ENCODE measurements at regions not wholly inside any gene's neighbourhood (a gene's known extent, or its start where the extent isn't known, plus 50 kb on each side); places are given as distances from the start of the nearest gene placed in this dataset.

- TF ChIP-seq POLR2A (IDR thresholded peaks at IDR 0.05; ENCODE audit: low read length): no peak
- no peak for TF ChIP-seq GATA1 (IDR thresholded peaks at IDR 0.05; ENCODE audit: low read depth, low read length)
- DNase-seq: no peak
Measured at GRCh38 chr6:112799889-112800288, 452.8 kb downstream of the RFPL4B start.

- no peak for TF ChIP-seq GATA1 (IDR thresholded peaks at IDR 0.05; ENCODE audit: low read depth, low read length)
- no peak for TF ChIP-seq POLR2A (IDR thresholded peaks at IDR 0.05; ENCODE audit: low read length)
- no peak for DNase-seq
Measured at GRCh38 chr6:112800439-112800838, 453.3 kb downstream of the RFPL4B start.

- TF ChIP-seq POLR2A (IDR thresholded peaks at IDR 0.05; ENCODE audit: low read length): no peak
- no peak for TF ChIP-seq GATA1 (IDR thresholded peaks at IDR 0.05; ENCODE audit: low read depth, low read length)
- no peak for DNase-seq
Measured at GRCh38 chr6:112800916-112801315, 453.8 kb downstream of the RFPL4B start.

GRCh38 chr6:112801468-112802080, 454.4 kb downstream of the RFPL4B start:
- DNase-seq: no peak
- no peak for TF ChIP-seq GATA1 (IDR thresholded peaks at IDR 0.05; ENCODE audit: low read depth, low read length)
- TF ChIP-seq POLR2A (IDR thresholded peaks at IDR 0.05; ENCODE audit: low read length): no peak

GRCh38 chr6:112802144-112802543, 455.0 kb downstream of the RFPL4B start:
- TF ChIP-seq POLR2A (IDR thresholded peaks at IDR 0.05; ENCODE audit: low read length): no peak
- no peak for TF ChIP-seq GATA1 (IDR thresholded peaks at IDR 0.05; ENCODE audit: low read depth, low read length)
- no peak for DNase-seq

GRCh38 chr6:112804638-112805330, 457.7 kb downstream of the RFPL4B start:
- no peak for TF ChIP-seq POLR2A (IDR thresholded peaks at IDR 0.05; ENCODE audit: low read length)
- no peak for TF ChIP-seq GATA1 (IDR thresholded peaks at IDR 0.05; ENCODE audit: low read depth, low read length)

GRCh38 chr6:112806163-112806865, 459.2 kb downstream of the RFPL4B start:
- DNase-seq: no peak
- TF ChIP-seq POLR2A (IDR thresholded peaks at IDR 0.05; ENCODE audit: low read length): no peak
- TF ChIP-seq GATA1 (IDR thresholded peaks at IDR 0.05; ENCODE audit: low read depth, low read length): no peak

More at GRCh38 chr6:112804638-112805330, 457.7 kb downstream of the RFPL4B start:
- DNase-seq: no peak

GRCh38 chr6:112821476-112821875, 474.3 kb downstream of the RFPL4B start:
- TF ChIP-seq GATA1 (IDR thresholded peaks at IDR 0.05; ENCODE audit: low read depth, low read length): no peak
- no peak for TF ChIP-seq POLR2A (IDR thresholded peaks at IDR 0.05; ENCODE audit: low read length)

GRCh38 chr6:112822769-112823168, 475.6 kb downstream of the RFPL4B start:
- TF ChIP-seq GATA1 (IDR thresholded peaks at IDR 0.05; ENCODE audit: low read depth, low read length): no peak
- TF ChIP-seq POLR2A (IDR thresholded peaks at IDR 0.05; ENCODE audit: low read length): no peak
- DNase-seq: no peak

More at GRCh38 chr6:112821476-112821875, 474.3 kb downstream of the RFPL4B start:
- no peak for DNase-seq

GRCh38 chr6:112827793-112828192, 480.7 kb downstream of the RFPL4B start:
- TF ChIP-seq GATA1 (IDR thresholded peaks at IDR 0.05; ENCODE audit: low read depth, low read length): no peak
- no peak for TF ChIP-seq POLR2A (IDR thresholded peaks at IDR 0.05; ENCODE audit: low read length)
- DNase-seq: no peak

GRCh38 chr6:112831022-112831421, 483.9 kb downstream of the RFPL4B start:
- TF ChIP-seq POLR2A (IDR thresholded peaks at IDR 0.05; ENCODE audit: low read length) (no peak), GATA1 (IDR thresholded peaks at IDR 0.05; ENCODE audit: low read depth, low read length) (no peak)
- no peak for DNase-seq

- DNase-seq: no peak
- TF ChIP-seq POLR2A (IDR thresholded peaks at IDR 0.05; ENCODE audit: low read length) (no peak), GATA1 (IDR thresholded peaks at IDR 0.05; ENCODE audit: low read depth, low read length) (no peak)
Measured at GRCh38 chr6:112833581-112834131, 486.5 kb downstream of the RFPL4B start.

GRCh38 chr6:112835078-112835477, 487.9 kb downstream of the RFPL4B start:
- DNase-seq: no peak
- no peak for TF ChIP-seq POLR2A (IDR thresholded peaks at IDR 0.05; ENCODE audit: low read length)
- TF ChIP-seq GATA1 (IDR thresholded peaks at IDR 0.05; ENCODE audit: low read depth, low read length): no peak

GRCh38 chr6:112839525-112839961, 492.4 kb downstream of the RFPL4B start:
- TF ChIP-seq POLR2A (IDR thresholded peaks at IDR 0.05; ENCODE audit: low read length): no peak
- no peak for TF ChIP-seq GATA1 (IDR thresholded peaks at IDR 0.05; ENCODE audit: low read depth, low read length)
- DNase-seq: no peak
